ENCODE measurements at regions not wholly inside any gene's neighbourhood (a gene's known extent, or its start where the extent isn't known, plus 50 kb on each side); places are given as distances from the start of the nearest gene placed in this dataset.

DNA sequence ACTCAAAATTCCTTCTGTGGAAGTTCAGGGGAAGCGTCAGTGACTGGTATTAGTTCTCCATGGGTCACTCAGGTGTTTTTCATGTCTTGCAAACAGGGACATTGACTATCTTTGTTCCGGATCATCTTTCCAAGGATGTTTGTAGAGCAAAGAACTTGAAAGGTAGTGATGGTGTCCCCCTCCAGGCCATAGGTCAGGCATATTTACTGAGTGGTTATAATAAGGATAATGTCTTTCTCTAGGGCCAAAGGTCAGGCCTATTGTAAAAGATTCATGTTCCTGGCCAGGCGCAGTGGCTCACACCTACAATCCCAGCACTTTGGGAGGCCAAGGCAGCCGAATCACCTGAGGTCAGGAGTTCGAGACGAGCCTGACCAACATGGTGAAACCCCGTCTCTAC lies 614.8 kb downstream of the KIF4B start:
- CTCF ChIA-PET: no interaction called here

GRCh38 chr5:155629597-155629996 lies 616.0 kb downstream of the KIF4B start:
- Histone ChIP-seq H3K4me2 (ENCODE audit: insufficient read depth, low read length) (no peak overlapping the region), H3K27me3 (ENCODE audit: control insufficient read depth in 2 of 2, insufficient read depth in 2 of 2, low read length in 2 of 2) (no peaks in the 10 kb centered on the region), H4K20me1 (replicated peaks; ENCODE audit: control insufficient read depth, extremely low read depth, insufficient read depth, low read length) (no peaks in the 10 kb centered on the region), H3K79me2 (ENCODE audit: control insufficient read depth, insufficient read depth, low read length) (no peaks in the 10 kb centered on the region), H3K36me3 (ENCODE audit: control insufficient read depth in 2 of 2, extremely low read depth in 1 of 2, insufficient read depth in 2 of 2, low read length in 2 of 2) (no peaks in the 10 kb centered on the region), H3K4me3 (replicated peaks in 1 of 3; ENCODE audit: insufficient read depth in 1 of 3, low read depth in 1 of 3, low read length in 3 of 3) (no peak overlapping the region), H3K9me3 (replicated peaks; ENCODE audit: control insufficient read depth, insufficient read depth, low read length) (no peaks in the 10 kb centered on the region), H3K9ac (replicated peaks; ENCODE audit: extremely low read depth, insufficient read depth, low read length) (no peak overlapping the region), H3K27ac (ENCODE audit: insufficient read depth, low read depth, low read length) (no peak overlapping the region), H2AFZ (ENCODE audit: low read depth, low read length) (no peak overlapping the region), H3K9me1 (replicated peaks; ENCODE audit: control insufficient read depth, extremely low read depth, insufficient read depth, low read length) (no peaks in the 10 kb centered on the region), H3K4me1 (ENCODE audit: control insufficient read depth, extremely low read depth, insufficient read depth, low read length) (no peaks in the 10 kb centered on the region)
- DNase-seq (ENCODE audit: low read depth, low spot score) (no peak), FAIRE-seq (no peak)
- CTCF ChIA-PET: no interaction called here
- TF ChIP-seq POLR2AphosphoS5 (IDR thresholded peaks at IDR 0.05; ENCODE audit: insufficient read depth, low read depth, low read length) (no peak), MYC (IDR thresholded peaks at IDR 0.05; ENCODE audit: low read depth, low read length) (no peak), EZH2 (IDR thresholded peaks at IDR 0.05; ENCODE audit: borderline replicate concordance, low read depth, low read length, severe bottlenecking) (no peak), FOS (IDR thresholded peaks at IDR 0.05; ENCODE audit: borderline replicate concordance, insufficient read depth, low read length) (no peak), GATA2 (IDR thresholded peaks at IDR 0.05; ENCODE audit: insufficient read depth, insufficient read length, low read depth, low read length) (no peak), JUN (IDR thresholded peaks at IDR 0.05; ENCODE audit: borderline replicate concordance, insufficient read depth, insufficient read length, low read depth) (no peak), POLR2A (IDR thresholded peaks at IDR 0.05; ENCODE audit: low read depth, low read length) (no peak)
- TF ChIP-seq, protein P1, sequence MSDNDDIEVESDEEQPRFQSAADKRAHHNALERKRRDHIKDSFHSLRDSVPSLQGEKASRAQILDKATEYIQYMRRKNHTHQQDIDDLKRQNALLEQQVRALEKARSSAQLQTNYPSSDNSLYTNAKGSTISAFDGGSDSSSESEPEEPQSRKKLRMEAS (IDR thresholded peaks at IDR 0.05; ENCODE audit: insufficient read depth, insufficient read length): no peak
- TF ChIP-seq, protein P2, sequence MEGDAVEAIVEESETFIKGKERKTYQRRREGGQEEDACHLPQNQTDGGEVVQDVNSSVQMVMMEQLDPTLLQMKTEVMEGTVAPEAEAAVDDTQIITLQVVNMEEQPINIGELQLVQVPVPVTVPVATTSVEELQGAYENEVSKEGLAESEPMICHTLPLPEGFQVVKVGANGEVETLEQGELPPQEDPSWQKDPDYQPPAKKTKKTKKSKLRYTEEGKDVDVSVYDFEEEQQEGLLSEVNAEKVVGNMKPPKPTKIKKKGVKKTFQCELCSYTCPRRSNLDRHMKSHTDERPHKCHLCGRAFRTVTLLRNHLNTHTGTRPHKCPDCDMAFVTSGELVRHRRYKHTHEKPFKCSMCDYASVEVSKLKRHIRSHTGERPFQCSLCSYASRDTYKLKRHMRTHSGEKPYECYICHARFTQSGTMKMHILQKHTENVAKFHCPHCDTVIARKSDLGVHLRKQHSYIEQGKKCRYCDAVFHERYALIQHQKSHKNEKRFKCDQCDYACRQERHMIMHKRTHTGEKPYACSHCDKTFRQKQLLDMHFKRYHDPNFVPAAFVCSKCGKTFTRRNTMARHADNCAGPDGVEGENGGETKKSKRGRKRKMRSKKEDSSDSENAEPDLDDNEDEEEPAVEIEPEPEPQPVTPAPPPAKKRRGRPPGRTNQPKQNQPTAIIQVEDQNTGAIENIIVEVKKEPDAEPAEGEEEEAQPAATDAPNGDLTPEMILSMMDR (IDR thresholded peaks at IDR 0.05; ENCODE audit: extremely low read depth in 1 of 2, insufficient read depth in 1 of 2, low read depth in 1 of 2, low read length in 2 of 2): no peak
- intact Hi-C loops (cut with micrococcal nuclease): no loop called here
- dilution Hi-C loops (cut with MboI; ENCODE audit: extremely low pct_ligation_motif_present, low sequenced_read_pairs): no loop called here
- POLR2A ChIA-PET: no interaction called here
- no TSS peak for BruUV-seq (replicated peaks)

More for the DNA sequence above, 614.8 kb downstream of the KIF4B start:
- intact Hi-C loops (cut with micrococcal nuclease) (no loop called here), dilution Hi-C loops (cut with MboI; ENCODE audit: extremely low pct_ligation_motif_present, low sequenced_read_pairs) (no loop called here)
- Histone ChIP-seq H3K36me3 (ENCODE audit: control insufficient read depth in 2 of 2, extremely low read depth in 1 of 2, insufficient read depth in 2 of 2, low read length in 2 of 2) (no peaks in the 10 kb centered on the region), H3K27ac (ENCODE audit: insufficient read depth, low read depth, low read length) (no peak overlapping the region), H2AFZ (ENCODE audit: low read depth, low read length) (no peak overlapping the region), H3K4me2 (ENCODE audit: insufficient read depth, low read length) (no peak overlapping the region), H4K20me1 (replicated peaks; ENCODE audit: control insufficient read depth, extremely low read depth, insufficient read depth, low read length) (no peaks in the 10 kb centered on the region), H3K79me2 (ENCODE audit: control insufficient read depth, insufficient read depth, low read length) (no peaks in the 10 kb centered on the region), H3K4me1 (ENCODE audit: control insufficient read depth, extremely low read depth, insufficient read depth, low read length) (no peaks in the 10 kb centered on the region), H3K9me3 (replicated peaks; ENCODE audit: control insufficient read depth, insufficient read depth, low read length) (no peaks in the 10 kb centered on the region), H3K9me1 (replicated peaks; ENCODE audit: control insufficient read depth, extremely low read depth, insufficient read depth, low read length) (no peaks in the 10 kb centered on the region), H3K27me3 (ENCODE audit: control insufficient read depth in 2 of 2, insufficient read depth in 2 of 2, low read length in 2 of 2) (no peaks in the 10 kb centered on the region), H3K9ac (replicated peaks; ENCODE audit: extremely low read depth, insufficient read depth, low read length) (no peak overlapping the region), H3K4me3 (replicated peaks in 1 of 3; ENCODE audit: insufficient read depth in 1 of 3, low read depth in 1 of 3, low read length in 3 of 3) (no peak overlapping the region)
- no peak for DNase-seq (ENCODE audit: low read depth, low spot score)
- POLR2A ChIA-PET: no interaction called here
- no peak for FAIRE-seq
- BruUV-seq (replicated peaks): no TSS peak
- no peak for TF ChIP-seq GATA2 (IDR thresholded peaks at IDR 0.05; ENCODE audit: insufficient read depth, insufficient read length, low read depth, low read length)

Data from endothelial cell of umbilical vein (primary cell).